ENCODE measurements at regions not wholly inside any gene's neighbourhood (a gene's known extent, or its start where the extent isn't known, plus 50 kb on each side); places are given as distances from the start of the nearest gene placed in this dataset.

GRCh38 chr6:103799971-103800670 is 1059.6 kb downstream of the HACE1 start:
- Histone ChIP-seq H3K9ac (ENCODE audit: insufficient read depth in 1 of 2, low read depth in 2 of 2, low read length in 2 of 2) (no peak overlapping the region), H3K27ac (ENCODE audit: extremely low read depth, low read depth, low read length) (no peak overlapping the region), H2AFZ (ENCODE audit: low read depth, low read length) (no peak overlapping the region), H3K4me1 (replicated peaks in 1 of 2; ENCODE audit: control insufficient read depth in 2 of 2, insufficient read depth in 2 of 2, low read length in 2 of 2) (no peaks in the 10 kb centered on the region), H3K79me2 (ENCODE audit: control insufficient read depth, insufficient read depth, low read length) (no peaks in the 10 kb centered on the region), H3K4me2 (ENCODE audit: insufficient read depth, low read length) (no peak overlapping the region), H4K20me1 (replicated peaks; ENCODE audit: control insufficient read depth, insufficient read depth, low read length) (no peaks in the 10 kb centered on the region), H3K9me3 (replicated peaks; ENCODE audit: control insufficient read depth, insufficient read depth, low read depth, low read length) (no peaks in the 10 kb centered on the region), H3K36me3 (ENCODE audit: control insufficient read depth, insufficient read depth, low read length) (no peaks in the 10 kb centered on the region), H3K27me3 (ENCODE audit: control insufficient read depth in 2 of 2, insufficient read depth in 2 of 2, low read length in 2 of 2) (no peaks in the 10 kb centered on the region), H3K4me3 (no peak overlapping the region), H3K9me1 (ENCODE audit: control insufficient read depth, insufficient read depth, low read length) (no peaks in the 10 kb centered on the region)
- ATAC-seq (no peak), DNase-seq (ENCODE audit: extremely low read depth in 1 of 4, low spot score in 3 of 4) (no peak), FAIRE-seq (no peak)
- BruUV-seq (replicated peaks), result no TSS peak
- 0% methylated on average over 5 of the region's 5 CpGs for WGBS (ENCODE audit: insufficient coverage, low coverage, missing lambda C conversion rate)
- CTCF ChIA-PET (ENCODE audit: low intra/inter-chr PET ratio), result no interaction called here
- intact Hi-C loops (cut with micrococcal nuclease) (no loop called here), in situ Hi-C loops (cut with MboI) (no loop called here)
- no peak for TF ChIP-seq BCOR (IDR thresholded peaks at IDR 0.05)
- TF ChIP-seq POLR2B (IDR thresholded peaks at IDR 0.05; ENCODE audit: low read depth, partially characterized antibody), result no peak
- TF ChIP-seq NCOA1 (IDR thresholded peaks at IDR 0.05; ENCODE audit: low read depth), result no peak
- TF ChIP-seq C11orf30 (IDR thresholded peaks at IDR 0.05; ENCODE audit: low read depth), result no peak
- no peak for TF ChIP-seq SREBF1 (IDR thresholded peaks at IDR 0.05; ENCODE audit: borderline replicate concordance, low read depth, low read length)
- no peak for TF ChIP-seq RCOR1 (IDR thresholded peaks at IDR 0.05; ENCODE audit: borderline replicate concordance in 1 of 2, low read depth in 2 of 2, low read length in 2 of 2)
- TF ChIP-seq TFAM (CRISPR knock-in tag; conservative IDR thresholded peaks at IDR 0.05), result no peak
- no peak for TF ChIP-seq KHSRP (IDR thresholded peaks at IDR 0.05)
- TF ChIP-seq FOSL1 (tag; conservative IDR thresholded peaks at IDR 0.05), result no peak
- TF ChIP-seq ILF3 (IDR thresholded peaks at IDR 0.05; ENCODE audit: borderline replicate concordance), result no peak
- TF ChIP-seq MCM3 (IDR thresholded peaks at IDR 0.05), result no peak
- no peak for TF ChIP-seq TCF3 (CRISPR knock-in tag; IDR thresholded peaks at IDR 0.05)
- TF ChIP-seq SMARCA4 (IDR thresholded peaks at IDR 0.05), result no peak
- TF ChIP-seq ARHGAP35 (IDR thresholded peaks at IDR 0.05; ENCODE audit: partially characterized antibody), result no peak
- no peak for TF ChIP-seq ASH1L (IDR thresholded peaks at IDR 0.05; ENCODE audit: borderline replicate concordance, low read depth, partially characterized antibody)
- TF ChIP-seq RBM15 (IDR thresholded peaks at IDR 0.05; ENCODE audit: insufficient read depth, low read length), result no peak
- TF ChIP-seq BCL6 (CRISPR knock-in tag; IDR thresholded peaks at IDR 0.05), result no peak
- TF ChIP-seq CREB1 (IDR thresholded peaks at IDR 0.05), result no peak
- no peak for TF ChIP-seq CREB1 (CRISPR knock-in tag; IDR thresholded peaks at IDR 0.05)
- no peak for TF ChIP-seq NFATC3 (IDR thresholded peaks at IDR 0.05)
- TF ChIP-seq, protein P1, sequence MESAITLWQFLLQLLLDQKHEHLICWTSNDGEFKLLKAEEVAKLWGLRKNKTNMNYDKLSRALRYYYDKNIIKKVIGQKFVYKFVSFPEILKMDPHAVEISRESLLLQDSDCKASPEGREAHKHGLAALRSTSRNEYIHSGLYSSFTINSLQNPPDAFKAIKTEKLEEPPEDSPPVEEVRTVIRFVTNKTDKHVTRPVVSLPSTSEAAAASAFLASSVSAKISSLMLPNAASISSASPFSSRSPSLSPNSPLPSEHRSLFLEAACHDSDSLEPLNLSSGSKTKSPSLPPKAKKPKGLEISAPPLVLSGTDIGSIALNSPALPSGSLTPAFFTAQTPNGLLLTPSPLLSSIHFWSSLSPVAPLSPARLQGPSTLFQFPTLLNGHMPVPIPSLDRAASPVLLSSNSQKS (CRISPR knock-in tag; IDR thresholded peaks at IDR 0.05), result no peak
- POLR2A ChIA-PET, result no interaction called here
